ENCODE measurements at regions not wholly inside any gene's neighbourhood (a gene's known extent, or its start where the extent isn't known, plus 50 kb on each side); places are given as distances from the start of the nearest gene placed in this dataset.

GRCh38 chr15:81945014-81945615 lies 100.7 kb downstream of the MEX3B start:
- ChIA-PET CTCF (interaction anchor here (0.7 kb wide), 1 partner anchor 595 kb away, joined by 13 read pairs; the partner anchor contains the start of gene RPS17), POLR2A (no interaction called here)
- Histone ChIP-seq H3K27ac (ENCODE audit: low read length) (no peak overlapping the region), H3K27me3 (ENCODE audit: control insufficient read depth, insufficient read depth, low read length) (no peaks in the 10 kb centered on the region), H3K9me3 (ENCODE audit: control insufficient read depth, insufficient read depth, low read depth, low read length) (no peaks in the 10 kb centered on the region), H3K4me1 (ENCODE audit: control insufficient read depth, insufficient read depth, low read length) (no peaks in the 10 kb centered on the region), H3K4me3 (ENCODE audit: low read depth in 2 of 2, low read length in 2 of 2) (no peak overlapping the region), H3K36me3 (ENCODE audit: control insufficient read depth, insufficient read depth, low read length) (no peaks in the 10 kb centered on the region)
- TF ChIP-seq TCF7L2 (IDR thresholded peaks at IDR 0.05; ENCODE audit: low read depth, low read length) (no peak), REST (IDR thresholded peaks at IDR 0.05; ENCODE audit: insufficient read depth in 1 of 2, low read depth in 2 of 2, low read length in 1 of 2) (no peak), CTCF (IDR thresholded peaks at IDR 0.05) (no peak), POLR2AphosphoS5 (IDR thresholded peaks at IDR 0.05; ENCODE audit: low read depth, low read length) (no peak), SIN3A (IDR thresholded peaks at IDR 0.05; ENCODE audit: borderline replicate concordance, insufficient read depth, low read depth, low read length) (no peak)
- BruUV-seq (replicated peaks) = no TSS peak
- no peak for ATAC-seq
- intact Hi-C loops (cut with micrococcal nuclease; ENCODE audit: unreplicated experiment) (no loop called here), in situ Hi-C loops (cut with HindIII; ENCODE audit: low pct_unique_long_range_greater_than_20kb, low sequenced_read_pairs) (no loop called here)
- DNase-seq (ENCODE audit: low read depth, low spot score) = no peak

DNA sequence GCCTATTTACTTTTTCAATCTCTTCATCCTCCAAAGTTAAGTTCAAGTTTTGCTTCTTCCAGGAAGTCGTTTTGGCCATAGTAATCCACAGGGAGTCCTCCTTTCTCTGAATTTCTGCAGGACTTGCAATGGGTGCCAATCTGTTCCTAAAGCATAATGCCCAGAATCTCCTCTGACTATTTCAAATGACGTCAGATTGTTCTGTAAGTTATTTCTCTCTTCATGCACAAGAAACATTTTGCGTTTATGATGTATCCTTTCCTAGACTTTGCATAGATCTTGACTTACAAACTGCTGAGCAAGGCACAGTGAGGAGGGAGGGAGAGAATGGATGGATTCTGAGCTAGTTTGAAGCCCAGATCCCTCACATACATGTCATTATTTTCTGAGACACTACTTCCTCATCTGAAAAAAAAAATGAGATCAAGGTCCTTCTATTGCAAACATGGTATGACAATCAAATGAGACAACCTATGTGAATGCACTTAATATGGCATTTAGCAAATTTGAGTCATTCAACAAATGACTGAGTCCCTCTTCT lies 103.1 kb downstream of the MEX3B start:
- Histone ChIP-seq H3K36me3 (ENCODE audit: control insufficient read depth, insufficient read depth, low read length) (no peaks in the 10 kb centered on the region), H3K27ac (ENCODE audit: low read length) (no peak overlapping the region), H3K9me3 (ENCODE audit: control insufficient read depth, insufficient read depth, low read depth, low read length) (no peaks in the 10 kb centered on the region), H3K4me3 (ENCODE audit: low read depth in 2 of 2, low read length in 2 of 2) (no peak overlapping the region), H3K4me1 (ENCODE audit: control insufficient read depth, insufficient read depth, low read length) (no peaks in the 10 kb centered on the region), H3K27me3 (ENCODE audit: control insufficient read depth, insufficient read depth, low read length) (no peaks in the 10 kb centered on the region)
- CTCF ChIA-PET = no interaction called here
- in situ Hi-C loops (cut with HindIII; ENCODE audit: low pct_unique_long_range_greater_than_20kb, low sequenced_read_pairs) = no loop called here
- DNase-seq (ENCODE audit: low read depth, low spot score) (no peak), ATAC-seq (no peak)
- no TSS peak for BruUV-seq (replicated peaks)
- TF ChIP-seq REST (IDR thresholded peaks at IDR 0.05; ENCODE audit: insufficient read depth in 1 of 2, low read depth in 2 of 2, low read length in 1 of 2) (no peak), CTCF (IDR thresholded peaks at IDR 0.05) (no peak), SIN3A (IDR thresholded peaks at IDR 0.05; ENCODE audit: borderline replicate concordance, insufficient read depth, low read depth, low read length) (no peak), TCF7L2 (IDR thresholded peaks at IDR 0.05; ENCODE audit: low read depth, low read length) (no peak), POLR2AphosphoS5 (IDR thresholded peaks at IDR 0.05; ENCODE audit: low read depth, low read length) (no peak)
- POLR2A ChIA-PET = no interaction called here
- intact Hi-C loops (cut with micrococcal nuclease; ENCODE audit: unreplicated experiment) = loop anchor here (5.0 kb wide), 1 partner anchor 460 kb away; no protein-coding TSS in a partner anchor
